ENCODE measurements at regions not wholly inside any gene's neighbourhood (a gene's known extent, or its start where the extent isn't known, plus 50 kb on each side); places are given as distances from the start of the nearest gene placed in this dataset.

- Histone ChIP-seq H3K27me3 (ENCODE audit: control insufficient read depth, insufficient read depth, low read length, poor library complexity, severe bottlenecking) (no peaks in the 10 kb centered on the region), H3K9me3 (ENCODE audit: control insufficient read depth, low read length) (no peaks in the 10 kb centered on the region), H3K4me3 (ENCODE audit: insufficient read depth, low read depth, low read length) (no peak overlapping the region), H3K4me1 (ENCODE audit: control insufficient read depth, insufficient read depth, low read length) (peaks cover 11% of the 10 kb centered on the region), H3K27ac (ENCODE audit: insufficient read depth, low read depth, low read length, poor library complexity, severe bottlenecking) (no peak overlapping the region), H3K36me3 (ENCODE audit: control insufficient read depth, insufficient read depth, low read length) (no peaks in the 10 kb centered on the region)
- 91 to 96% methylated on average over 3 to 4 of the region's 5 CpGs for WGBS, 2 experiments
These were observed 109.0 kb downstream of the JCAD start for GRCh38 chr10:29950391-29950790.

- H3K27me3 ChIP-seq (ENCODE audit: control insufficient read depth, insufficient read depth, low read length, poor library complexity, severe bottlenecking), result no peaks in the 10 kb centered on the region
- no peak overlapping the region for H3K4me3 ChIP-seq (ENCODE audit: insufficient read depth, low read depth, low read length)
- 94 to 99% methylated on average over 5 of the region's 5 CpGs for WGBS, 2 experiments
- no peak overlapping the region for H3K27ac ChIP-seq (ENCODE audit: insufficient read depth, low read depth, low read length, poor library complexity, severe bottlenecking)
- H3K36me3 ChIP-seq (ENCODE audit: control insufficient read depth, insufficient read depth, low read length), result no peaks in the 10 kb centered on the region
- H3K9me3 ChIP-seq (ENCODE audit: control insufficient read depth, low read length), result no peaks in the 10 kb centered on the region
- peaks cover 11% of the 10 kb centered on the region for H3K4me1 ChIP-seq (ENCODE audit: control insufficient read depth, insufficient read depth, low read length)
These were observed 109.9 kb downstream of the JCAD start for GRCh38 chr10:29949411-29950011.

- Histone ChIP-seq H3K27ac (ENCODE audit: insufficient read depth, low read depth, low read length, poor library complexity, severe bottlenecking) (no peak overlapping the region), H3K4me3 (ENCODE audit: insufficient read depth, low read depth, low read length) (no peak overlapping the region), H3K9me3 (ENCODE audit: control insufficient read depth, low read length) (no peaks in the 10 kb centered on the region), H3K4me1 (ENCODE audit: control insufficient read depth, insufficient read depth, low read length) (peaks cover 11% of the 10 kb centered on the region), H3K27me3 (ENCODE audit: control insufficient read depth, insufficient read depth, low read length, poor library complexity, severe bottlenecking) (no peaks in the 10 kb centered on the region), H3K36me3 (ENCODE audit: control insufficient read depth, insufficient read depth, low read length) (no peaks in the 10 kb centered on the region)
- WGBS, 2 experiments, result 95% methylated on average over 9 of the region's 9 CpGs
These were observed 110.5 kb downstream of the JCAD start for GRCh38 chr10:29948881-29949355.

- no peak overlapping the region for H3K27ac ChIP-seq (ENCODE audit: insufficient read depth, low read depth, low read length, poor library complexity, severe bottlenecking)
- no peaks in the 10 kb centered on the region for H3K27me3 ChIP-seq (ENCODE audit: control insufficient read depth, insufficient read depth, low read length, poor library complexity, severe bottlenecking)
- peaks cover 11% of the 10 kb centered on the region for H3K4me1 ChIP-seq (ENCODE audit: control insufficient read depth, insufficient read depth, low read length)
- H3K9me3 ChIP-seq (ENCODE audit: control insufficient read depth, low read length), result no peaks in the 10 kb centered on the region
- 78 to 84% methylated on average over 2 of the region's 2 CpGs for WGBS, 2 experiments
- H3K4me3 ChIP-seq (ENCODE audit: insufficient read depth, low read depth, low read length), result no peak overlapping the region
- H3K36me3 ChIP-seq (ENCODE audit: control insufficient read depth, insufficient read depth, low read length), result no peaks in the 10 kb centered on the region
These were observed 111.7 kb downstream of the JCAD start for GRCh38 chr10:29947701-29948060.

- WGBS, 2 experiments, result 38 to 43% methylated on average over 9 of the region's 9 CpGs
- H3K27me3 ChIP-seq (ENCODE audit: control insufficient read depth, insufficient read depth, low read length, poor library complexity, severe bottlenecking), result no peaks in the 10 kb centered on the region
- peaks cover 11% of the 10 kb centered on the region for H3K4me1 ChIP-seq (ENCODE audit: control insufficient read depth, insufficient read depth, low read length)
- no peak overlapping the region for H3K4me3 ChIP-seq (ENCODE audit: insufficient read depth, low read depth, low read length)
- no peaks in the 10 kb centered on the region for H3K36me3 ChIP-seq (ENCODE audit: control insufficient read depth, insufficient read depth, low read length)
- H3K9me3 ChIP-seq (ENCODE audit: control insufficient read depth, low read length), result no peaks in the 10 kb centered on the region
- H3K27ac ChIP-seq (ENCODE audit: insufficient read depth, low read depth, low read length, poor library complexity, severe bottlenecking), result no peak overlapping the region
These were observed 112.3 kb downstream of the JCAD start for GRCh38 chr10:29946953-29947700.

- H3K27me3 ChIP-seq (ENCODE audit: control insufficient read depth, insufficient read depth, low read length, poor library complexity, severe bottlenecking), result no peaks in the 10 kb centered on the region
- 92 to 97% methylated on average over 3 of the region's 3 CpGs for WGBS, 2 experiments
- H3K27ac ChIP-seq (ENCODE audit: insufficient read depth, low read depth, low read length, poor library complexity, severe bottlenecking), result no peak overlapping the region
- H3K4me1 ChIP-seq (ENCODE audit: control insufficient read depth, insufficient read depth, low read length), result peaks cover 11% of the 10 kb centered on the region
- no peak overlapping the region for H3K4me3 ChIP-seq (ENCODE audit: insufficient read depth, low read depth, low read length)
- no peaks in the 10 kb centered on the region for H3K9me3 ChIP-seq (ENCODE audit: control insufficient read depth, low read length)
- H3K36me3 ChIP-seq (ENCODE audit: control insufficient read depth, insufficient read depth, low read length), result no peaks in the 10 kb centered on the region
These were observed 112.8 kb downstream of the JCAD start for GRCh38 chr10:29946614-29946952.

- Histone ChIP-seq H3K36me3 (ENCODE audit: control insufficient read depth, insufficient read depth, low read length) (no peaks in the 10 kb centered on the region), H3K4me1 (ENCODE audit: control insufficient read depth, insufficient read depth, low read length) (no peaks in the 10 kb centered on the region), H3K4me3 (ENCODE audit: insufficient read depth, low read depth, low read length) (no peak overlapping the region), H3K27me3 (ENCODE audit: control insufficient read depth, insufficient read depth, low read length, poor library complexity, severe bottlenecking) (no peaks in the 10 kb centered on the region), H3K27ac (ENCODE audit: insufficient read depth, low read depth, low read length, poor library complexity, severe bottlenecking) (no peak overlapping the region), H3K9me3 (ENCODE audit: control insufficient read depth, low read length) (peaks cover 3% of the 10 kb centered on the region)
- 100% methylated on average over 1 of the region's 1 CpG for WGBS, 2 experiments
These were observed 117.9 kb downstream of the JCAD start for GRCh38 chr10:29941476-29941875.

GRCh38 chr10:29932991-29933390, 126.4 kb downstream of the JCAD start:
- Histone ChIP-seq H3K9me3 (ENCODE audit: control insufficient read depth, low read length) (no peaks in the 10 kb centered on the region), H3K4me1 (ENCODE audit: control insufficient read depth, insufficient read depth, low read length) (no peaks in the 10 kb centered on the region), H3K4me3 (ENCODE audit: insufficient read depth, low read depth, low read length) (no peak overlapping the region), H3K27ac (ENCODE audit: insufficient read depth, low read depth, low read length, poor library complexity, severe bottlenecking) (no peak overlapping the region), H3K36me3 (ENCODE audit: control insufficient read depth, insufficient read depth, low read length) (no peaks in the 10 kb centered on the region), H3K27me3 (ENCODE audit: control insufficient read depth, insufficient read depth, low read length, poor library complexity, severe bottlenecking) (no peaks in the 10 kb centered on the region)
- 91 to 92% methylated on average over 4 of the region's 4 CpGs for WGBS, 2 experiments

- Histone ChIP-seq H3K27me3 (ENCODE audit: control insufficient read depth, insufficient read depth, low read length, poor library complexity, severe bottlenecking) (no peaks in the 10 kb centered on the region), H3K27ac (ENCODE audit: insufficient read depth, low read depth, low read length, poor library complexity, severe bottlenecking) (no peak overlapping the region), H3K4me3 (ENCODE audit: insufficient read depth, low read depth, low read length) (no peak overlapping the region), H3K4me1 (ENCODE audit: control insufficient read depth, insufficient read depth, low read length) (peaks cover 5% of the 10 kb centered on the region), H3K9me3 (ENCODE audit: control insufficient read depth, low read length) (no peaks in the 10 kb centered on the region), H3K36me3 (ENCODE audit: control insufficient read depth, insufficient read depth, low read length) (no peaks in the 10 kb centered on the region)
- WGBS, 2 experiments, result 94 to 97% methylated on average over 2 of the region's 2 CpGs
These were observed 127.6 kb downstream of the JCAD start for GRCh38 chr10:29931833-29932232.

GRCh38 chr10:29929006-29929405, 130.4 kb downstream of the JCAD start:
- H3K4me3 ChIP-seq (ENCODE audit: insufficient read depth, low read depth, low read length), result no peak overlapping the region
- no peak overlapping the region for H3K27ac ChIP-seq (ENCODE audit: insufficient read depth, low read depth, low read length, poor library complexity, severe bottlenecking)
- peaks cover 19% of the 10 kb centered on the region for H3K4me1 ChIP-seq (ENCODE audit: control insufficient read depth, insufficient read depth, low read length)
- no peaks in the 10 kb centered on the region for H3K27me3 ChIP-seq (ENCODE audit: control insufficient read depth, insufficient read depth, low read length, poor library complexity, severe bottlenecking)
- no peaks in the 10 kb centered on the region for H3K36me3 ChIP-seq (ENCODE audit: control insufficient read depth, insufficient read depth, low read length)
- WGBS, 2 experiments, result 95% methylated on average over 10 of the region's 10 CpGs
- no peaks in the 10 kb centered on the region for H3K9me3 ChIP-seq (ENCODE audit: control insufficient read depth, low read length)

Data from ectodermal cell (in vitro differentiated cells).